ENCODE measurements at regions not wholly inside any gene's neighbourhood (a gene's known extent, or its start where the extent isn't known, plus 50 kb on each side); places are given as distances from the start of the nearest gene placed in this dataset.
A peak's percentile ranks its signal among the peaks of the same experiment; 100 is the strongest.

DNA sequence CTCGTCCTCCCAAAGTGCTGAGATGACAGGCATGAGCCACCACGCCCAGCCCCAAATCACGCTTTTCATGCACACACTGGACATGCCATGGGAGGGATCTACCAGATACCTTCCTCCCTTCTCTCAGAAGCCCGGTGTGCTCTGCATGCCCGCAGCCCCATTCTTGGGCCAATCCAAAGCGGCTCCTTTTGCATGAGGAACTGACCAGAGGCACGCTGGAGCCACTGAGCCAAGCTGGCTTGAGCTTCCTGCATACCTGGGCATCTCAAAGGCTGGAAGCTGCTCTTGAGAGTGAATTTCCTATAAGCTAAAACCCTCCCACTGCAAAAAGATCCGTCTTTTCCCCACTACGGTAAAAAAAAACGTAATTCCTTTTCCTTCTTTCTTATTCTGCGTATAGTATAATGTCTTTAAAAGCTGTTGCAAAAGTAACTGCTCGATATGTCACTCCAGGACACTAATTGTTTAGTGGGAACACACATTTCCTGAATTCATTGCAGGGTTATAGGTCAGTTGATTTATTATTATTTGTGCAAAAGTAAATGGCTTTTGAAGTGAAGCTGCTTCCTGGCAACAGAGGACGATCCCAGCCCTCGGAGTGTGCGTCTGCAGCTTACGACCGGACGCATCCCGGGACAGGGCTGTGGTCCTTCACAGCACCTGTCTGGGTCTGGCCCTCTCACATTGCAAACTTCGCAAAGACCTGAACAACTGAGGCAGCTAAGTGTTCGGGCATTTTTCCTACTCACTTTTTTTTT lies 61.8 kb upstream of the ETS2 start:
- DNase-seq: no peak

DNA sequence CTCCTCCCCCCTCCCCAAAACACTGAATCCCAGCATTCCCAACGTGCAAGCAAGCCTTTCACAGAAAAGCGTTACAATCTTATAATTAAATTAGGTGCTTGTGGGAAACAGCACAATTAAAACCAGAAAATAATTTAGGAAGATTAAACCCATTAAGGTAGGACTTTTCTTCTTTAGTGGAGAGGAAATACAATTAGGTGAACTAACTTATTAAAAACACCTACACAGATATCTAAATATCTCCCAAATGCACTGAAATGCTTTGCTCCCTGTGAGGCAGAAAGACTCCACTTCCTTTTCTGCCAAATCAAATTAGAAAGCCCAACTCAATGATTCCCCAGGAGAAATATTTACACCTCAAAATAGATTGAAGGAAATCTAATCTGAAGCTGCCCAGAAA lies 60.9 kb upstream of the ETS2 start:
- DNase-seq: no peak

- no peak for DNase-seq
Measured at GRCh38 chr21:38747810-38748209, 57.9 kb upstream of the ETS2 start.

GRCh38 chr21:38751379-38752050 lies 54.2 kb upstream of the ETS2 start:
- peak; percentile 9 for DNase-seq

GRCh38 chr21:38752051-38752505 lies 53.7 kb upstream of the ETS2 start:
- no peak for DNase-seq

- no peak for DNase-seq
Measured at GRCh38 chr21:38753114-38753513, 52.6 kb upstream of the ETS2 start.

DNA sequence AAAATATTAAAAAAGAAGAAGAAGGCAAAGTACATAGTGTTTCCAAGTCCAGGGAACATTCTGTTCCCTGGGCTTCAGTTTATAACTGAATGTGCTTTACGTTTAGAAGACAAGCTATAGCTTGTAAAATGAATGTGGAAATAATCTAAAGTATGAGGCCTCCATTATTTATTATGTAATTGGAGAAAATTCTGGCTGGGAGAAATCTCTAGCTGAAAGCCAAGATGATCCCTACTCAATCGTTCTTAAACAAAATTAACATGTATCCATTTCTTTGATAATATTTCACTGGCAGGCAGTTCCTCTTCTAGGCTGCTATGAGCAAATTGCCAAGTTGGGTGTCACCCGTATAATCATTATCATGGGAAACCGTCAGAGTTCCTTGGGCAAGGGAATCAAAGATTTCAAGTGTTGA lies 52.2 kb upstream of the ETS2 start:
- DNase-seq: no peak
